DOHH2 (cell line): ENCODE measurements at regions not wholly inside any gene's neighbourhood (a gene's known extent, or its start where the extent isn't known, plus 50 kb on each side); places are given as distances from the start of the nearest gene placed in this dataset.

Experiments used
- CTCF ChIP-seq: fragments of 200-600 bp; sonication (generic); IDR thresholded peaks from one replicate; pipeline ENCODE4 v1.5.1; 2014; ENCODE audit warnings: antibody characterized with exemption, mild to moderate bottlenecking, low read depth, low read length; ENCODE audit not compliant: poor library complexity, severe bottlenecking
- EZH2phosphoT487 ChIP-seq: fragments of 200-600 bp; sonication (generic); IDR thresholded peaks from 2 replicates; pipeline ENCODE4 v1.6.1; 2017; ENCODE audit warnings: borderline replicate concordance, mild to moderate bottlenecking, antibody characterized with exemption, low read length, moderate library complexity, mixed read lengths

- TF ChIP-seq CTCF (no peak), EZH2phosphoT487 (no peak)
Measured at GRCh38 chr4:155597933-155598451, 68.7 kb upstream of the GUCY1A1 start.
